Testis (tissue), 2 donors: ENCODE measurements at regions not wholly inside any gene's neighbourhood (a gene's known extent, or its start where the extent isn't known, plus 50 kb on each side); places are given as distances from the start of the nearest gene placed in this dataset.

Experiments
- DNase-seq: peaks from one replicate; pipeline ENCODE4 v3.0.0-alpha.2; 2019
- H3K27ac ChIP-seq, 2 donors: fragments of 200-600 bp; sonication (generic); one replicate each; pipeline ENCODE4 v1.5.1; 2019
- H3K27me3 ChIP-seq: fragments of 200-600 bp; sonication (generic); one replicate; pipeline ENCODE4 v1.5.1; 2019
- H3K36me3 ChIP-seq: fragments of 200-600 bp; sonication (generic); one replicate; pipeline ENCODE4 v1.5.1; 2017; ENCODE audit warnings: low read depth; ENCODE audit errors: missing control alignments
- H3K4me1 ChIP-seq: fragments of 200-600 bp; sonication (generic); one replicate; pipeline ENCODE4 v1.5.1; 2019
- H3K4me3 ChIP-seq, 2 donors: fragments of 200-600 bp; sonication (generic); one replicate each; pipeline ENCODE4 v1.5.1; 2017 to 2019
- H3K9me3 ChIP-seq: fragments of 200-600 bp; sonication (generic); one replicate; pipeline ENCODE4 v1.5.1; 2017
- CTCF ChIP-seq, 3 experiments: fragments of 450-650 bp in 2 of 3; fragments of 200-600 bp in 1 of 3; sonication (generic) in 1 of 3; IDR thresholded peaks; one replicate each; pipeline ENCODE4 v1.5.1; 2016 to 2019; ENCODE audit warnings: antibody characterized with exemption in 3 of 3, mild to moderate bottlenecking in 2 of 3, moderate library complexity in 1 of 3
- POLR2A ChIP-seq: fragments of 450-650 bp; IDR thresholded peaks from one replicate; pipeline ENCODE4 v1.6.1; 2017; ENCODE audit warnings: antibody characterized with exemption, mild to moderate bottlenecking, moderate library complexity
- WGBS, 2 donors: methylation state at CpG; one replicate each; pipeline ENCODE4 v1.1.5; 2018; 5-methylcytosine and 5-hydroxymethylcytosine counted together
- intact Hi-C: fragments of 100-400 bp; cut with DNase I; formaldehyde crosslinking; loops from one replicate; pipeline ENCODE4 v1.15.1; 2023; ENCODE audit warnings: low total_unique reads

GRCh38 chr4:100063355-100063754, 113.3 kb upstream of the H2AZ1 start:
- Histone ChIP-seq H3K27me3 (no peaks in the 10 kb centered on the region), H3K4me3 (no peak overlapping the region), H3K9me3 (no peaks in the 10 kb centered on the region), H3K27ac (no peak overlapping the region), H3K4me1 (no peaks in the 10 kb centered on the region), H3K36me3 (no peaks in the 10 kb centered on the region)
- WGBS, 2 donors: 32 to 35% methylated on average over 2 of the region's 2 CpGs
- no peak for DNase-seq
- intact Hi-C loops: no loop called here
- TF ChIP-seq POLR2A: no peak
- TF ChIP-seq CTCF (IDR thresholded peaks at IDR 0.05): no peak

- no peak for DNase-seq
- Histone ChIP-seq H3K27ac (no peak overlapping the region), H3K9me3 (no peaks in the 10 kb centered on the region), H3K4me3 (no peak overlapping the region), H3K27me3 (no peaks in the 10 kb centered on the region), H3K36me3 (no peaks in the 10 kb centered on the region), H3K4me1 (no peaks in the 10 kb centered on the region)
- intact Hi-C loops: no loop called here
- no peak for TF ChIP-seq CTCF (IDR thresholded peaks at IDR 0.05)
- no peak for TF ChIP-seq POLR2A
Observed at GRCh38 chr4:100062921-100063320, 112.8 kb upstream of the H2AZ1 start.

- no peak for DNase-seq
- Histone ChIP-seq H3K4me1 (no peaks in the 10 kb centered on the region), H3K4me3 (no peak overlapping the region), H3K27ac (no peak overlapping the region), H3K9me3 (no peaks in the 10 kb centered on the region), H3K27me3 (no peaks in the 10 kb centered on the region), H3K36me3 (no peaks in the 10 kb centered on the region)
- TF ChIP-seq POLR2A (no peak), CTCF (IDR thresholded peaks at IDR 0.05) (no peak)
- 68 to 78% methylated on average over 2 of the region's 2 CpGs for WGBS, 2 donors
- intact Hi-C loops: no loop called here
Observed at GRCh38 chr4:100061835-100062234, 111.8 kb upstream of the H2AZ1 start.

- Histone ChIP-seq H3K36me3 (no peaks in the 10 kb centered on the region), H3K4me1 (no peaks in the 10 kb centered on the region), H3K4me3 (no peak overlapping the region), H3K27ac (no peak overlapping the region), H3K27me3 (no peaks in the 10 kb centered on the region), H3K9me3 (no peaks in the 10 kb centered on the region)
- WGBS, 2 donors: 74 to 80% methylated on average over 5 of the region's 5 CpGs
- intact Hi-C loops: no loop called here
- no peak for DNase-seq
- no peak for TF ChIP-seq CTCF (IDR thresholded peaks at IDR 0.05)
- TF ChIP-seq POLR2A: no peak
Observed at GRCh38 chr4:100060765-100061416, 110.8 kb upstream of the H2AZ1 start.

- DNase-seq: no peak
- H3K27me3 ChIP-seq: no peaks in the 10 kb centered on the region
- no peak overlapping the region for H3K27ac ChIP-seq
- WGBS, 2 donors: 65 to 71% methylated on average over 8 of the region's 8 CpGs
- H3K36me3 ChIP-seq: no peaks in the 10 kb centered on the region
- no peaks in the 10 kb centered on the region for H3K9me3 ChIP-seq
- H3K4me3 ChIP-seq: no peak overlapping the region
- no peaks in the 10 kb centered on the region for H3K4me1 ChIP-seq
- intact Hi-C loops: no loop called here
- no peak for TF ChIP-seq CTCF (IDR thresholded peaks at IDR 0.05)
- no peak for TF ChIP-seq POLR2A
Observed at GRCh38 chr4:100059467-100059866, 109.4 kb upstream of the H2AZ1 start.
